A673 (cell line): ENCODE measurements at regions not wholly inside any gene's neighbourhood (a gene's known extent, or its start where the extent isn't known, plus 50 kb on each side); places are given as distances from the start of the nearest gene placed in this dataset.

Experiments
- BruUV-seq: library from RNA; stranded (reverse); fragments of 400-500 nt; replicated peaks from 2 replicates; lab custom pipeline; 2021; lab: Mats Ljungman, UMichigan
- CTCF ChIA-PET: fragments of 300-600 bp; sonication (Branson Sonifier 250); formaldehyde crosslinking; loops from one replicate; lab custom pipeline; 2022; ENCODE audit warnings: antibody characterized with exemption; lab: Charles Lee
- POLR2A ChIA-PET: fragments of 300-600 bp; sonication (Branson Sonifier 250); formaldehyde crosslinking; loops from one replicate; lab custom pipeline; 2022; ENCODE audit warnings: antibody characterized with exemption; ENCODE audit not compliant: low non-redundant PET; lab: Charles Lee
- DNase-seq: peaks from one replicate; pipeline ENCODE4 v3.0.0-alpha.2; 2015; ENCODE audit warnings: low spot score
- H3K27ac ChIP-seq: fragments of 200-600 bp; sonication (generic); 2 replicates; pipeline ENCODE4 v1.5.1; 2016; ENCODE audit warnings: mixed run types, low read depth, mild to moderate bottlenecking, mixed read lengths, antibody characterized with exemption, low read length; ENCODE audit not compliant: poor library complexity, severe bottlenecking
- H3K27me3 ChIP-seq: fragments of 200-600 bp; sonication (generic); replicated peaks from 2 replicates; pipeline ENCODE4 v1.6.1; 2017; ENCODE audit warnings: mixed run types, low read depth, mild to moderate bottlenecking, mixed read lengths, antibody characterized with exemption, low read length; ENCODE audit not compliant: insufficient read depth, poor library complexity
- H3K36me3 ChIP-seq: fragments of 200-600 bp; sonication (generic); 2 replicates; pipeline ENCODE4 v1.6.1; 2016; ENCODE audit warnings: mixed run types, mild to moderate bottlenecking, mixed read lengths, antibody characterized with exemption, low read length; ENCODE audit not compliant: insufficient read depth, poor library complexity, severe bottlenecking
- H3K4me1 ChIP-seq: fragments of 200-600 bp; sonication (generic); 2 replicates; pipeline ENCODE4 v1.6.1; 2017; ENCODE audit warnings: mixed run types, mild to moderate bottlenecking, mixed read lengths, antibody characterized with exemption, low read length; ENCODE audit not compliant: insufficient read depth, poor library complexity, severe bottlenecking
- H3K4me3 ChIP-seq: fragments of 200-600 bp; sonication (generic); 2 replicates; pipeline ENCODE4 v1.5.1; 2016; ENCODE audit warnings: low read depth, mixed run types, mild to moderate bottlenecking, mixed read lengths, low read length; ENCODE audit not compliant: poor library complexity, severe bottlenecking
- H3K9me3 ChIP-seq: fragments of 200-600 bp; sonication (generic); 2 replicates; pipeline ENCODE4 v1.6.1; 2016; ENCODE audit warnings: mixed run types, low read depth, mild to moderate bottlenecking, mixed read lengths, antibody characterized with exemption, low read length; ENCODE audit not compliant: poor library complexity, severe bottlenecking
- CTCF ChIP-seq: fragments of 300-800, 200-600 bp; sonication (generic); conservative IDR thresholded peaks from 2 replicates; pipeline ENCODE4 v1.5.1; 2017; ENCODE audit warnings: low read depth, mild to moderate bottlenecking, antibody characterized with exemption, low read length, moderate library complexity, mixed read lengths
- EZH2 ChIP-seq: fragments of 200-600 bp; sonication (generic); IDR thresholded peaks from 2 replicates; pipeline ENCODE4 v1.6.1; 2017; ENCODE audit warnings: borderline replicate concordance, low read depth, mild to moderate bottlenecking, mixed read lengths, antibody characterized with exemption, low read length; ENCODE audit not compliant: poor library complexity, severe bottlenecking
- intact Hi-C: fragments of 100-400 bp; cut with micrococcal nuclease; formaldehyde crosslinking; loops from one replicate; pipeline ENCODE4 v1.10.0; 2022; ENCODE audit not compliant: unreplicated experiment

GRCh38 chr9:108645520-108645919 lies 210.3 kb downstream of the ACTL7B start:
- no peak overlapping the region for H3K4me3 ChIP-seq
- no peak overlapping the region for H3K27ac ChIP-seq
- POLR2A ChIA-PET, result no interaction called here
- no peaks in the 10 kb centered on the region for H3K9me3 ChIP-seq
- TF ChIP-seq EZH2 (no peak), CTCF (no peak)
- no TSS peak for BruUV-seq
- intact Hi-C loops, result no loop called here
- DNase-seq, result no peak
- H3K4me1 ChIP-seq, result no peaks in the 10 kb centered on the region
- no peaks in the 10 kb centered on the region for H3K27me3 ChIP-seq
- no peaks in the 10 kb centered on the region for H3K36me3 ChIP-seq
- CTCF ChIA-PET, result no interaction called here

GRCh38 chr9:108643731-108644510 lies 211.9 kb downstream of the ACTL7B start:
- POLR2A ChIA-PET, result no interaction called here
- no peaks in the 10 kb centered on the region for H3K9me3 ChIP-seq
- BruUV-seq, result no TSS peak
- no peaks in the 10 kb centered on the region for H3K4me1 ChIP-seq
- no peak for TF ChIP-seq EZH2
- CTCF ChIA-PET, result interaction anchor here (0.5 kb wide), 1 partner anchor 111 kb away, joined by 7 read pairs; no protein-coding TSS in a partner anchor
- H3K4me3 ChIP-seq, result no peak overlapping the region
- H3K27me3 ChIP-seq, result no peaks in the 10 kb centered on the region
- H3K36me3 ChIP-seq, result no peaks in the 10 kb centered on the region
- intact Hi-C loops, result no loop called here
- H3K27ac ChIP-seq, result no peak overlapping the region
- DNase-seq, result no peak

GRCh38 chr9:108642871-108643270 lies 212.9 kb downstream of the ACTL7B start:
- Histone ChIP-seq H3K9me3 (no peaks in the 10 kb centered on the region), H3K4me1 (no peaks in the 10 kb centered on the region), H3K27ac (no peak overlapping the region), H3K36me3 (no peaks in the 10 kb centered on the region), H3K27me3 (no peaks in the 10 kb centered on the region), H3K4me3 (no peak overlapping the region)
- BruUV-seq, result no TSS peak
- ChIA-PET POLR2A (no interaction called here), CTCF (no interaction called here)
- intact Hi-C loops, result no loop called here
- TF ChIP-seq CTCF (no peak), EZH2 (no peak)
- no peak for DNase-seq
